Left lung (tissue), 4 donors: ENCODE measurements at regions not wholly inside any gene's neighbourhood (a gene's known extent, or its start where the extent isn't known, plus 50 kb on each side); places are given as distances from the start of the nearest gene placed in this dataset.

ENCODE experiments used
- ATAC-seq: fragments of 200-7000 bp; cut with Tn5 transposase; one replicate; pipeline ENCODE4 v1.9.1; 2020; ENCODE audit warnings: moderate library complexity
- DNase-seq, 4 donors: peaks; one replicate each; pipeline ENCODE4 v3.0.0-alpha.2; 2013 to 2020
- H3K27ac ChIP-seq, 2 donors: fragments of 200-600 bp; sonication (generic) in 1 of 2; one replicate each; pipeline versions ENCODE4 v1.5.0 to v1.8.0; 2020 to 2021
- H3K27me3 ChIP-seq, 2 donors: fragments of 200-600 bp; sonication (generic) in 1 of 2; one replicate each; pipeline versions ENCODE4 v1.5.0 to v1.8.0; 2020 to 2021
- H3K36me3 ChIP-seq, 2 donors: fragments of 200-600 bp; sonication (generic) in 1 of 2; one replicate each; pipeline versions ENCODE4 v1.5.0 to v1.8.0; 2020 to 2021
- H3K4me1 ChIP-seq, 2 donors: fragments of 200-600 bp; one replicate each; pipeline ENCODE4 v1.8.0; 2021
- H3K4me3 ChIP-seq, 2 donors: fragments of 200-600 bp; sonication (generic) in 1 of 2; one replicate each; pipeline versions ENCODE4 v1.5.0 to v1.8.0; 2020 to 2021; ENCODE audit warnings: mild to moderate bottlenecking in 1 of 2
- H3K9me3 ChIP-seq, 2 donors: fragments of 200-600 bp; sonication (generic) in 1 of 2; one replicate each; pipeline versions ENCODE4 v1.5.0 to v1.8.0; 2020 to 2021
- CTCF ChIP-seq, 2 donors: fragments of 200-600 bp; sonication (generic) in 1 of 2; IDR thresholded peaks; one replicate each; pipeline versions ENCODE4 v1.5.0 to v1.8.0; 2021; ENCODE audit warnings: antibody characterized with exemption in 2 of 2
- intact Hi-C, 2 donors: fragments of 100-400 bp; cut with DNase I; formaldehyde crosslinking; loops; one replicate each; pipeline versions ENCODE4 v1.11.2 to v1.14.2; 2022
- donor health status: DM: no; HTN: yes; CAD: no.
- donor health status: DM: no; HTN: no; CAD: no.

- DNase-seq: no peak
- H3K4me1 ChIP-seq: no peaks in the 10 kb centered on the region
- ATAC-seq: no peak
- TF ChIP-seq CTCF (IDR thresholded peaks at IDR 0.05): no peak
- H3K27ac ChIP-seq: no peak overlapping the region
- no peaks in the 10 kb centered on the region for H3K36me3 ChIP-seq
- no peaks in the 10 kb centered on the region for H3K27me3 ChIP-seq
- no peaks in the 10 kb centered on the region for H3K9me3 ChIP-seq
- H3K4me3 ChIP-seq: no peak overlapping the region
- intact Hi-C loops: no loop called here
These were observed 1028.1 kb upstream of the EEF2KMT start for GRCh38 chr16:6125483-6126259.

GRCh38 chr16:6124136-6124535 is 1026.5 kb upstream of the EEF2KMT start:
- H3K27ac ChIP-seq: no peak overlapping the region
- DNase-seq (no peak), ATAC-seq (no peak)
- no peaks in the 10 kb centered on the region for H3K4me1 ChIP-seq
- no peaks in the 10 kb centered on the region for H3K9me3 ChIP-seq
- H3K36me3 ChIP-seq: no peaks in the 10 kb centered on the region
- H3K27me3 ChIP-seq: no peaks in the 10 kb centered on the region
- TF ChIP-seq CTCF (IDR thresholded peaks at IDR 0.05): no peak
- intact Hi-C loops: no loop called here
- no peak overlapping the region for H3K4me3 ChIP-seq

- no peaks in the 10 kb centered on the region for H3K9me3 ChIP-seq
- no peaks in the 10 kb centered on the region for H3K4me1 ChIP-seq
- intact Hi-C loops: no loop called here
- no peak for TF ChIP-seq CTCF (IDR thresholded peaks at IDR 0.05)
- H3K27me3 ChIP-seq: no peaks in the 10 kb centered on the region
- H3K27ac ChIP-seq: no peak overlapping the region
- H3K4me3 ChIP-seq: no peak overlapping the region
- ATAC-seq: no peak
- DNase-seq: no peak
- H3K36me3 ChIP-seq: no peaks in the 10 kb centered on the region
These were observed 1024.8 kb upstream of the EEF2KMT start for GRCh38 chr16:6122401-6122800.

- DNase-seq: no peak
- Histone ChIP-seq H3K4me3 (no peak overlapping the region), H3K27me3 (no peaks in the 10 kb centered on the region), H3K36me3 (no peaks in the 10 kb centered on the region), H3K9me3 (no peaks in the 10 kb centered on the region), H3K4me1 (no peaks in the 10 kb centered on the region), H3K27ac (no peak overlapping the region)
- no peak for ATAC-seq
- intact Hi-C loops: no loop called here
- TF ChIP-seq CTCF (IDR thresholded peaks at IDR 0.05): no peak
These were observed 1017.1 kb upstream of the EEF2KMT start for GRCh38 chr16:6114691-6115090.

GRCh38 chr16:6113749-6114148 is 1016.2 kb upstream of the EEF2KMT start:
- Histone ChIP-seq H3K4me1 (no peaks in the 10 kb centered on the region), H3K27me3 (no peaks in the 10 kb centered on the region), H3K9me3 (no peaks in the 10 kb centered on the region), H3K36me3 (no peaks in the 10 kb centered on the region), H3K4me3 (no peak overlapping the region), H3K27ac (no peak overlapping the region)
- DNase-seq (no peak), ATAC-seq (no peak)
- TF ChIP-seq CTCF (IDR thresholded peaks at IDR 0.05): no peak
- intact Hi-C loops: no loop called here
